Skeletal muscle cell (primary cell): ENCODE measurements at regions not wholly inside any gene's neighbourhood (a gene's known extent, or its start where the extent isn't known, plus 50 kb on each side); places are given as distances from the start of the nearest gene placed in this dataset.
"Not testable (repeated sequence)": the region's sequence is repeated elsewhere in the genome, so short reads cannot be mapped to it uniquely, and the experiment has no call there.

Experiments used
- DNase-seq: peaks from one replicate; pipeline ENCODE4 v3.0.0-alpha.2; 2010; ENCODE audit warnings: low read depth
- H3K4me3 ChIP-seq: 2 replicates; pipeline ENCODE4 v1.5.1; 2011; ENCODE audit warnings: low read depth, mild to moderate bottlenecking, control low read depth, low read length, moderate library complexity

GRCh38 chr7:67597161-67597560 lies 600.5 kb downstream of the TYW1 start:
- no peak overlapping the region for H3K4me3 ChIP-seq
- no peak for DNase-seq

- DNase-seq: no peak
Measured at GRCh38 chr7:67598469-67598868, 601.8 kb downstream of the TYW1 start.

GRCh38 chr7:67599331-67600062 lies 602.9 kb downstream of the TYW1 start:
- H3K4me3 ChIP-seq: no peak overlapping the region
- no peak for DNase-seq

More at GRCh38 chr7:67598469-67598868, 601.8 kb downstream of the TYW1 start:
- no peak overlapping the region for H3K4me3 ChIP-seq

DNA sequence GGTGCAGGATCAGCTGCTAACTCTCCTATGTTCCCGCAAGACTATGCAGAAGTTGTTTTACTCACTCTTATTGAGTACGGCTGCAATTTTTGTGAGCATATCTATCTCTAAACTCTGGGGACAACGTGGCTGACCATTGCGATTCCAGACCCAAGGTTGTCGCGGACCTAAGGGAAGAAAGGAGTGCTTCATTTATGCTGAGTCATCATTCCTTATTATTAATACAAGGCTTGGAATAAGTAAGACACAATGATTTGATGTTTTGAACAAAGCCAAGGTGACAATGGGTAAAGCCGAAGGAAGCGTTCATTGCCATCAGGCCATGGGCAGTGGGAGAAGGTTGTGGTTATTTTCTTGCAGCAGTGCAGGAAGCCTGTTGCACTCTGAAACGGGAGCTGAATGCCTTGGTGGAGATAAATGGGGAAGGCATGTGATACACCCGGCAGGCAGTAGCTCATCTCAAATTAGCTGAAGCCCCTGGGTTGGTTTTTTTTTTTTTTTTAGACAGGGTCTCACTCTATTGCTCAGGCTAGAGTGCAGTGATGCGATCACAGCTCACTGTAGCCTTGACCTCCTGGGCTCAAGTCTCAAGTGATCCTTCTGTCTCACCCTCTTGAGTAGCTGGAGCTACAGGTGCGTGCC lies 605.7 kb downstream of the TYW1 start:
- DNase-seq: no peak
- H3K4me3 ChIP-seq: no peak overlapping the region

- DNase-seq: no peak
- no peak overlapping the region for H3K4me3 ChIP-seq
Measured at GRCh38 chr7:67604461-67605386, 608.1 kb downstream of the TYW1 start.

- DNase-seq: no peak
- no peak overlapping the region for H3K4me3 ChIP-seq
Measured at GRCh38 chr7:67608806-67609205, 612.2 kb downstream of the TYW1 start.

- no peak for DNase-seq
- no peak overlapping the region for H3K4me3 ChIP-seq
Measured at GRCh38 chr7:67610897-67611296, 614.3 kb downstream of the TYW1 start.

GRCh38 chr7:67614843-67615242 lies 618.2 kb downstream of the TYW1 start:
- no peak overlapping the region for H3K4me3 ChIP-seq
- DNase-seq: no peak

DNA sequence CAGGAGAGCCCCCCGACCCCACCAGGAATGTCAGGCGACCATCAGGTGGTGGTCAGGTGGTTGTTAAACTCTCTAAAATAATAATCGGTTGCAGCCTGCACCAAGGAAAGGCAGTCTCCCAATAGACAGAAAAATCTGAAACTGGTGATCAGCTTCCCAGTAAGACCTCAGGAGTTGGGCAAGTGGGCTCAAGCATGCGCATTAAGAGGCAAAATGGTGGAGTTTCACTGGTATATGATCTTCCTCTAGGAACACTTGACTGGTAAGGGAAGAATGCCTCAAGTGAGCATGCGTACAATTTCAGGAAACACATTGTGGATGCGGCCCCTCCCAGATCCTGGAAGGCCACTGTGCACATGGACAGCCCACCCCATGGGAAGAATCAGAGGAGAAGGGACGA lies 619.9 kb downstream of the TYW1 start:
- no peak overlapping the region for H3K4me3 ChIP-seq
- DNase-seq: no peak

- no peak for DNase-seq
- no peak overlapping the region for H3K4me3 ChIP-seq
Measured at GRCh38 chr7:67618556-67619162, 622.0 kb downstream of the TYW1 start.

- no peak for DNase-seq
- H3K4me3 ChIP-seq: no peak overlapping the region
Measured at GRCh38 chr7:67619175-67619574, 622.5 kb downstream of the TYW1 start.

DNA sequence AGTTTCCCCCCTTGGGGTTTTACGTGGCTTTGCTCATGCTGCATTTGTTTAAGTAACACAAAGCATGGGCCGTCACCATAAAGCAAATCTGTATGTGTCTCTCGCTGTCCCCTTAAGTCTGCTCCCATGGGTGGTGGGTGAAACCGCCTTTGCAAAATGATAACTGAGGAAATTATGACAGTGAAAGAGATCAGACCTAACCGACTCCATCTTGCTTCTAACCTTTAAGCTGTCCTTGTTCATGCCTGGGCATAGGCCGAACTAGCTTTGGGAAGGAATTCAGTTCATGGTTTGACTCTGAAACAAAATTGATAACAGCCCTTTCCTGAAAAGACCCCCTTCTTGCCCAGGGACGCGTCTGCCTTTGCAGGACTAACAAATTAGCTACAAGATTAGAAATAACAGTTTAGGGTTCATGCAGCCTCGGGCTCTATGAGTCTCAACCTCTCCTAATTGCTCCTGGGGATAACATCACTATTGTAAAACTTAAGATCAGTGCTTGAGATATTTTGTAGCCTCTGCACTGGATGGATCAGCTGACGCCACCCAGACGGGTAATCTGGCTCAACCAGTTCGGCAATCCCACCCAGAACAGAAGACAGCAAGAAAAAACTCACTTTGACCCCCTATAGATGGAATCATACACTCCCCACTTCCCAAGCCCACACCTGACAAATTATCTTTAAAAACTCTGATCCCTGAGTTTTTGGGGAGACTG lies 623.7 kb downstream of the TYW1 start:
- no peak overlapping the region for H3K4me3 ChIP-seq
- no peak for DNase-seq

GRCh38 chr7:67621704-67622103 lies 625.1 kb downstream of the TYW1 start:
- no peak for DNase-seq
- no peak overlapping the region for H3K4me3 ChIP-seq

DNA sequence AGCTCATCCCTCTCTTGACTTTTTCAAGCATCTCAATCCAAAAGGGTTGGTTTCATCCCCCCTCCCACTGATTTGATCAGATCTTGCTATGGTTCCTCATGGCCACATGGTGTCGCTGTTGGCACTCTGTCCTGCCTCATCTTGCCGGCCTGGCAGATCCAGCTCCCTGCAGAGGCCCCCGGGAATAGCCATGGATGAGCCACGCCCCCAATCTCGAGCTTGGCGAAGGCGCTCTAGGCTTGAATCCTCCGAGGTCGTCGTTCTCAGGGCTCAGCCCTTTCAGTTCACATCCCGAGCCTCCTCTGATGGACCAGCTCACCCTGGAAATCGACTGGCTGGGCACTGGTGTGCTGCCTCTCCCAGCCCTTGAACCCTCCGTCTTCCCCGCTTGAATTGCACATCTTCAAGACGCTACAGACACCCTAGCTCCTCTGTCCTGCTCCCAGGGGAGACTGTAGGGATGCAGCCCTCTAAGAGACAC lies 628.7 kb downstream of the TYW1 start:
- DNase-seq: peak; percentile 32
- H3K4me3 ChIP-seq: peak overlapping the region; percentile 30

- no peak overlapping the region for H3K4me3 ChIP-seq
- DNase-seq: no peak
Measured at GRCh38 chr7:67631476-67631875, 634.8 kb downstream of the TYW1 start.

GRCh38 chr7:67635271-67635670 lies 638.6 kb downstream of the TYW1 start:
- no peak overlapping the region for H3K4me3 ChIP-seq
- DNase-seq: no peak

DNA sequence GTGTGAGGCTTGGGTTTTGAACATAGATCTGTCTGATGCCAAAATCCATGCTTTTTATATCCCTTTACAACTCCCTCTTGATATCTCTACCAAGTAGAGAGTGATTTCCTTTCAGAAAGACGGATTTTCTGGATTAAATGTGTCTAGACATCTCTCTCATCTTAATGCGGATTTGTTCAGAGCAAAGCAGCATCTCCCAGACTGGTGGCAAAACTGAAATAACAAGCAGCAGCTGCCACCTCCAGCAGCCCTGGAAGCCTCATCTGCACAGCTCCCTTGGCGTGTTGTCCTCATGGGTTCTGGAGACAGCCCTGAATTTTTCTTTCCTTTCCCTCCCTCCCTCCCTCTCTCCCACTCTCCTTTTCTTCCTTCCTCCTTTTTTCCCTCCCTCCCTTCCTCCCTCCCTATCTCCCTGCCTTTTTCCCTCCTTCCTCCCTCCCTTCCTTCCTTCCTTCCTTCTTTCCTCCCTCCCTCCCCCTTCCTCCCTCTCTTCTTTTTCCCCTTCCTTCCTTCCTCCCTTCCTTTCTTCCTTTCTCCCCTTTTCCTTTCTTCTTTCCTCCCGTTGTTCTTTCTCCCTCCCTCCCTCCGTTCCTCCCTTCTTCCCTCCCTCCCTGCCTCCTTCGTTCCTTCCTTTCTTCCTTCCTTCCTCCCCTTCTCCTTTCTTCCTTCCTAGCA lies 639.9 kb downstream of the TYW1 start:
- H3K4me3 ChIP-seq: no peak overlapping the region
- no peak for DNase-seq

- no peak for DNase-seq
- no peak overlapping the region for H3K4me3 ChIP-seq
Measured at GRCh38 chr7:67637023-67637358, 640.4 kb downstream of the TYW1 start.

DNA sequence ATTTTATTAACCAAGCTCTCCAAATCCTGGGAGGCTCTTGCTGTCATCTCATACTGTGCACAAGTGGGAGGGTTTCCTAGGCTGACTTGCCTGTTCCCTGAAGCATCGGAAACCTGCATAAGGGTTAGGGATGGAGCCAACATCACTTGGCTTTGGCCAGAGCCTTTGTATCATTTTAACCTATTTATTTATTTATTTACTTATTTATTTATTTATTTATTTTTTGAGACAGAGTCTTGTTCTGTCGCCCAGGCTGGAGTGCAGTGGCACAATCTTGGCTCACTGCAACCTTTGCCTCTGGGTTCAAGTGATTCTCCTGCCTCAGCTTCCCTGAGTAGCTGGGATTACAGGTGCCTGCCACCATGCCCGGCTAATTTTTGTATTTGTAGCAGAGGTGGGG lies 645.9 kb downstream of the TYW1 start:
- H3K4me3 ChIP-seq, DNase-seq: not testable (repeated sequence)
